Neural cell (in vitro differentiated cells): ENCODE measurements at regions not wholly inside any gene's neighbourhood (a gene's known extent, or its start where the extent isn't known, plus 50 kb on each side); places are given as distances from the start of the nearest gene placed in this dataset.

Source experiments
- H2AFZ ChIP-seq: fragments of 200-600, 300-800 bp; sonication (generic), shearing (Covaris generic); 2 replicates; pipeline ENCODE4 v1.6.0; 2014; ENCODE audit warnings: low read depth, mild to moderate bottlenecking, antibody characterized with exemption, low read length, moderate library complexity
- H3F3A ChIP-seq: fragments of 200-600 bp; shearing (Covaris generic); 2 replicates; pipeline ENCODE4 v1.6.1; 2016; ENCODE audit warnings: mild to moderate bottlenecking, moderate library complexity, mixed read lengths, antibody characterized with exemption, low read length; ENCODE audit not compliant: insufficient read depth, poor library complexity, severe bottlenecking
- H3K27ac ChIP-seq: fragments of 200-600, 300-800 bp; sonication (generic), shearing (Covaris generic); 2 replicates; pipeline ENCODE4 v1.5.1; 2014; ENCODE audit warnings: mild to moderate bottlenecking, low read length, moderate library complexity
- H3K27me3 ChIP-seq: fragments of 300-800, 200-600 bp; sonication (generic), shearing (Covaris generic); 2 replicates; pipeline ENCODE4 v1.6.0; 2014; ENCODE audit warnings: mild to moderate bottlenecking, low read depth, low read length, moderate library complexity; ENCODE audit not compliant: insufficient read depth
- H3K36me3 ChIP-seq: fragments of 300-800, 200-600 bp; sonication (generic), shearing (Covaris generic); 2 replicates; pipeline ENCODE4 v1.5.1; 2014; ENCODE audit warnings: mild to moderate bottlenecking, antibody characterized with exemption, low read length, moderate library complexity; ENCODE audit not compliant: insufficient read depth
- H3K4me2 ChIP-seq: fragments of 300-800, 200-600 bp; sonication (generic), shearing (Covaris generic); 2 replicates; pipeline ENCODE4 v1.6.0; 2014; ENCODE audit warnings: mild to moderate bottlenecking, low read length
- H3K4me3 ChIP-seq: fragments of 300-800, 200-600 bp; sonication (generic), shearing (Covaris generic); 2 replicates; pipeline ENCODE4 v1.5.1; 2014; ENCODE audit warnings: mild to moderate bottlenecking, low read length, moderate library complexity
- H3K79me2 ChIP-seq: fragments of 200-600 bp; shearing (Covaris generic); replicated peaks from 2 replicates; pipeline ENCODE4 v1.6.0; 2014; ENCODE audit warnings: mild to moderate bottlenecking, low read length, moderate library complexity; ENCODE audit not compliant: insufficient read depth
- H3K9ac ChIP-seq: fragments of 300-800, 200-600 bp; sonication (generic), shearing (Covaris generic); 2 replicates; pipeline ENCODE4 v1.6.1; 2016; ENCODE audit warnings: mild to moderate bottlenecking, low read length, mixed read lengths
- H3K9me2 ChIP-seq: fragments of 200-600 bp; shearing (Covaris generic); 2 replicates; pipeline ENCODE4 v1.6.1; 2016; ENCODE audit warnings: mild to moderate bottlenecking, low read length, mixed read lengths; ENCODE audit not compliant: insufficient read depth
- H3K9me3 ChIP-seq: fragments of 200-600, 300-800 bp; sonication (generic), shearing (Covaris generic); 2 replicates; pipeline ENCODE4 v1.6.1; 2016; ENCODE audit warnings: mild to moderate bottlenecking, mixed run types, low read length, moderate library complexity, mixed read lengths
- H4K20me1 ChIP-seq: fragments of 200-600 bp; shearing (Covaris generic); 2 replicates; pipeline ENCODE4 v1.6.1; 2016; ENCODE audit warnings: mild to moderate bottlenecking, mixed run types; ENCODE audit not compliant: insufficient read depth
- EP300 ChIP-seq: fragments of 450-650 bp; conservative IDR thresholded peaks from 2 replicates; pipeline ENCODE4 v1.6.1; 2014; ENCODE audit warnings: antibody characterized with exemption, mild to moderate bottlenecking, moderate library complexity; ENCODE audit not compliant: poor library complexity, severe bottlenecking
- EZH2 ChIP-seq: fragments of 200-600, 300-800 bp; shearing (Covaris generic), sonication (generic); IDR thresholded peaks from 2 replicates; pipeline ENCODE4 v1.6.1; 2014; ENCODE audit warnings: antibody characterized with exemption, low read length, borderline replicate concordance, mild to moderate bottlenecking; ENCODE audit not compliant: insufficient read depth, poor library complexity, severe bottlenecking
- MXI1 ChIP-seq: fragments of 450-650 bp; conservative IDR thresholded peaks from 2 replicates; pipeline ENCODE4 v1.6.1; 2014; ENCODE audit warnings: antibody characterized with exemption, mild to moderate bottlenecking; ENCODE audit not compliant: poor library complexity, severe bottlenecking
- POLR2AphosphoS5 ChIP-seq: IDR thresholded peaks from 2 replicates; pipeline ENCODE4 v1.6.1; 2012
- RAD21 ChIP-seq: fragments of 450-650 bp; conservative IDR thresholded peaks from 2 replicates; pipeline ENCODE4 v1.6.1; 2014; ENCODE audit warnings: antibody characterized with exemption, mild to moderate bottlenecking, moderate library complexity
- REST ChIP-seq: IDR thresholded peaks from 2 replicates; pipeline ENCODE4 v1.6.1; 2012; ENCODE audit warnings: borderline replicate concordance
- SMC3 ChIP-seq: fragments of 450-650 bp; conservative IDR thresholded peaks from 2 replicates; pipeline ENCODE4 v1.6.1; 2014; ENCODE audit warnings: antibody characterized with exemption, mild to moderate bottlenecking, moderate library complexity; ENCODE audit not compliant: poor library complexity
- TAF1 ChIP-seq: IDR thresholded peaks from 2 replicates; pipeline ENCODE4 v1.6.1; 2012; ENCODE audit warnings: low read depth
- TF ChIP-seq, protein P1 (sequence below): fragments of 450-650 bp; IDR thresholded peaks from 2 replicates; pipeline ENCODE4 v1.5.1; 2014; ENCODE audit warnings: antibody characterized with exemption, mild to moderate bottlenecking, moderate library complexity; ENCODE audit not compliant: poor library complexity, severe bottlenecking

DNA sequence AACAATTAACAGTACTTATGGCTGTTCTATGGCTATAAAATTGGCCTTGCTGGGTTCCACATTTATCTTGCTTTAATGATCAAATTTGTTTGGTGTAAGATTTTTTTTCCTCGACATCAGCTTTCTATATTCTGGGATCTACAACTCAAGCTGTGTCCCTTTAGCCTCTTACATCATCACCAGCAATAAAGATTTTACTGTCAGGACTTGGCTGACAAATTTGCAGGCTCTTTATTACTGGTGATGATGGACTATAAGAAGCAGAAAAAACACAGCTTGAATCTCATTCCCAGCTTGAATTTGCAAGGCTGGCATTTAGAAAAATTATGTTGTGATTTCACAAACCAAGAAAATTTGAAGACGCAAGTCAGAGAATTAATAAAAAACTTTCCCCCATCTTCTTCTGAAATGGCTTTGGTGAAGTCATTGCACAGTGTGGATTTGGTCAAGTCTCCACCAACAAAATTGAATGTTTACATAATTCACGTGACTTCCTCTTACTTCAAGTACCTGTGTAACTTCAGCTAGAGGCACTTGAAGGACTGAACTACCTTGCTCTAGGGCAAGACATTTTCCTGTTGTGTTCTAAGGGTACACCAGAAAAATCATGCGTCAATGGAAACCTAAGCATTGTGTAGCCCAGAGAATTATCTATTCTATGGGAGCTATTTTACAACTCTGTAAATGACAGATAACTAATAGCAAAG, 175.0 kb downstream of the CBLN4 start:
- no peak overlapping the region for H3K27ac ChIP-seq
- H3K79me2 ChIP-seq: no peaks in the 10 kb centered on the region
- no peaks in the 10 kb centered on the region for H4K20me1 ChIP-seq
- no peaks in the 10 kb centered on the region for H3K27me3 ChIP-seq
- no peaks in the 10 kb centered on the region for H3K36me3 ChIP-seq
- H3K9me2 ChIP-seq: no peaks in the 10 kb centered on the region
- no peak overlapping the region for H3K4me2 ChIP-seq
- TF ChIP-seq POLR2AphosphoS5 (no peak), RAD21 (no peak), EZH2 (no peak), EP300 (no peak), REST (no peak), TAF1 (no peak), MXI1 (no peak), SMC3 (no peak)
- TF ChIP-seq, protein P1, sequence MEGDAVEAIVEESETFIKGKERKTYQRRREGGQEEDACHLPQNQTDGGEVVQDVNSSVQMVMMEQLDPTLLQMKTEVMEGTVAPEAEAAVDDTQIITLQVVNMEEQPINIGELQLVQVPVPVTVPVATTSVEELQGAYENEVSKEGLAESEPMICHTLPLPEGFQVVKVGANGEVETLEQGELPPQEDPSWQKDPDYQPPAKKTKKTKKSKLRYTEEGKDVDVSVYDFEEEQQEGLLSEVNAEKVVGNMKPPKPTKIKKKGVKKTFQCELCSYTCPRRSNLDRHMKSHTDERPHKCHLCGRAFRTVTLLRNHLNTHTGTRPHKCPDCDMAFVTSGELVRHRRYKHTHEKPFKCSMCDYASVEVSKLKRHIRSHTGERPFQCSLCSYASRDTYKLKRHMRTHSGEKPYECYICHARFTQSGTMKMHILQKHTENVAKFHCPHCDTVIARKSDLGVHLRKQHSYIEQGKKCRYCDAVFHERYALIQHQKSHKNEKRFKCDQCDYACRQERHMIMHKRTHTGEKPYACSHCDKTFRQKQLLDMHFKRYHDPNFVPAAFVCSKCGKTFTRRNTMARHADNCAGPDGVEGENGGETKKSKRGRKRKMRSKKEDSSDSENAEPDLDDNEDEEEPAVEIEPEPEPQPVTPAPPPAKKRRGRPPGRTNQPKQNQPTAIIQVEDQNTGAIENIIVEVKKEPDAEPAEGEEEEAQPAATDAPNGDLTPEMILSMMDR: no peak
- H3F3A ChIP-seq: no peaks in the 10 kb centered on the region
- H3K9ac ChIP-seq: no peak overlapping the region
- H3K4me3 ChIP-seq: no peak overlapping the region
- H2AFZ ChIP-seq: no peak overlapping the region
- H3K9me3 ChIP-seq: no peaks in the 10 kb centered on the region

DNA sequence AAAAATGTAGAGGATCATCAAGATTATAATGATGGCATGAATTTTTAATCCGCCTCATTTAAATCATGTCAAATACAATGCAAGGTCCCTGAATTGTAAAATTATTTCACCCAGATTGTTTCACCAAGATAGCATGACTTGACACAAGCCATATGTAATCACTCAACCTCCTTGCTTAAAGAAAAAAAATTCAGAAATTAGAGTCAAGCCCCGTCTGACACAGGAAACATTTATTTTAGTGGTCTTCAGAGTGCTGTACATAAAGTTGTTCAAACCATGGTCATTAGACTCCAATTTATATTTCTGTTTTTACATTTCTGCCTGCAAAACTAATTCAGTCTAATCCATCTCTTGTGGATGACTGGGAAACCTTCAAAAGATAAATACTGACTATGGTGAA, 200.2 kb downstream of the CBLN4 start:
- H2AFZ ChIP-seq: no peak overlapping the region
- no peaks in the 10 kb centered on the region for H3F3A ChIP-seq
- H3K79me2 ChIP-seq: no peaks in the 10 kb centered on the region
- no peaks in the 10 kb centered on the region for H3K9me2 ChIP-seq
- no peaks in the 10 kb centered on the region for H3K9me3 ChIP-seq
- H3K27ac ChIP-seq: no peak overlapping the region
- H3K27me3 ChIP-seq: no peaks in the 10 kb centered on the region
- no peak overlapping the region for H3K4me3 ChIP-seq
- no peaks in the 10 kb centered on the region for H4K20me1 ChIP-seq
- TF ChIP-seq EZH2 (no peak), TAF1 (no peak), MXI1 (no peak), RAD21 (no peak)
- H3K9ac ChIP-seq: no peak overlapping the region
- H3K4me2 ChIP-seq: no peak overlapping the region
- no peaks in the 10 kb centered on the region for H3K36me3 ChIP-seq
